Stimulated activated CD4-positive, alpha-beta T cell treated with anti-CD3 and anti-CD28 coated beads, Interleukin-1b, Interleukin-23, amount 100 ng/mL, for 1 hour (primary cell): ENCODE measurements at regions not wholly inside any gene's neighbourhood (a gene's known extent, or its start where the extent isn't known, plus 50 kb on each side); places are given as distances from the start of the nearest gene placed in this dataset.

Experiments
- DNase-seq, 2 donors: peaks; one replicate each; pipeline ENCODE4 v3.0.0-alpha.2; 2020; ENCODE audit warnings: low read depth in 2 of 2

- no peak for DNase-seq
Observed at GRCh38 chr18:78622907-78623541, 356.6 kb upstream of the SALL3 start.

DNA sequence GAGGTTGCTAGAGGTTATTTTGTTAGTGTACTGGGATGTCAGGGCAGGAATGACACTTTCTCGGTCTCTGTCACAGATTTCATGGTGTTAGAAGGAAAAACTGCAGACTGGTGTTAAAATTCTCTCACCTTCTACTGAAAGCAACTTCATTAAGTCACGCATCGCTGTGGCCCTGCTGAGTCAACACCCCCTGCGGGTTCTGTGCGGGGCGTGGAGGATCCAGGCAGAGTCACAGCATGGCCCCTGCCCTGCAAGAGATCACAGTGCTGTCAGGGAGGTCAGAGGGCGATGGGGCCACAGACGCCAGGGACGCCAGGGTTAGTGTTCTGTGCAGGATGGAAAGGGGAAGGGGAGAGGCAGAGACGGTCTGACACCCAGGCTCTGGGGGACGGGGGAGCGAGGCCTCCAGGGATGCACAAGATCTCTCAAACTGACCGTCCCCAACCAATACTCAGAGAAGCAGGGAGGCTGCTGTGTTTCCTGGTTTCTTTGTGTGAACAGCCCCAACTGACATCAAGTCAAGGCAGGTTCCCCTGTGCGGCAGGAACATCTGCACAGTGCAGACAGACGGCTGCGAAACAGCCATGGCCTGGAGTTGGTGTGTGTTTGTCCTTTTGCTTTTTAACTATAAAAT is 354.9 kb upstream of the SALL3 start:
- no peak for DNase-seq

DNA sequence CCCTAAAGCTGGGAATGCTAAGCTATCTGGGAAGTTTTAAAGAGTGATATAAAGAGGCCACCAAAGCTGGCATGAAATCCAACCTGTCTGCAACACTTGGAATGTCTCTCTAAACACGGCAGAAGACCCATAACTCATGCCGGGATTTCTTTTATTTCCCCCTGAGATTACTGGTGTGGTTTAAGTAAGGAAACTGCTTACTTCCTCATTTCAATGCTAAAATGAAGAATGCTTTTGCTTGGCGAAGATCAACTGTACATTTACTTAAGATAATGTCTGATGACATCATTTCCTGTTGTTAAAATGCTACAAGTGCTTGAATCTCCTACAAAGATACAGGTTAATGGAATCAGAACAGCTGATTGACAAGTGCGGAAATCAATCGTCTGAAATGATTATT is 353.8 kb upstream of the SALL3 start:
- DNase-seq = no peak

DNA sequence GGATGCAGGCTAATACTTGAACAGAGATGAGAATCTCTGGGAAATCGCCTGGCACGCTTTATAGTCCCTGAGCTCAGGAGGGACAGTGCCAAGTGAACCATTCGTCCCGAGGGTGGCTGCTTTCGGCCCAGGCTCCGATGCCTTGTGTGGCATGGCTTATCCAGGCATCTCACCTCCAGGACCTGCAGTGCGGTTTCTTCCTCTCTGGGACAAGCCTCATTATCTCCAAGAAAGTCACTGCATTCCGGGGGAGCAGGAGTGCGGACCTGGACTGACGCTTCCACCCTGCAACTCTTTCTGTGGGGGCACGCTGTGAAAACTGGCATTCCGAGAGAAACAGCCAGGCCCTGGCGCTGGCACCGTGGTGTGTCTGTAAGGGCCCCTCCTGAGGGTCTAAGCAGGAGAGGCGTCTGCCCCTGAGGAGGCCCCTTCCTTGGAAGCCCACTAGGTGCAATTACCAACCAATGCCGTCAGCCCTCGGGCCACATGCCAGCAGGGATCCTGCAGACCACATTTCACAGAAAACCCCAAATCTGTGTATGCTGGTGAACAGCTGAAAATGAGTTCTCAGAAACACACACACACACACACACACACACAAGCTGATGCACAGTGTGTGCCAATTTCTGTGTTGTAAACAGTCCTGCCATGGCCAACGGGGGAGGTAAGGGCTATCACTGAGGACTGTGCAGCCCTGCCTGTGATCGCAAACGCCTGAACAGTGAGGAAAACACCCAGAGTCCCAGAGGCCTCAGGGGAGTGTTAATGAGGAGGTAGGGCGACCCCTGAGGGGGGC is 351.9 kb upstream of the SALL3 start:
- no peak for DNase-seq

DNA sequence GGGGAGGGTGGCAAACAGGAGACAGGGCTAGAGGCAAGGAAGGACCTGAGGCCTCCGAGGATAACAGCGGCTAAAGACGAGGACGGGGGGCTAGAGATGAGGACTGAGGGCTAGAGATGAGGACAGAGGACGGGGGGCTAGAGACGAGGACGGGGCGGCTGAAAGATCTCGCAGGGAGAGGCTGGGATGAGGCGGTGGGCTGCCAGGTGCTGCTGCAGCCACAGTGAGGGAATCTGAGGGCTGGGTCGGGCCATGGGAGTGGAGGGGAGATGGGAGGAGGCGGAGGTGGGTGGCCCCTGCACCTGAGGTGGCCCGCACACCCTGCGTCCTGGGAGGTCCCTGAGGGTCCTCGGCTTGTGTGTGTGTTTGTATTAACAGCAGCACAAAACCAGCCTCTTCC is 350.2 kb upstream of the SALL3 start:
- no peak for DNase-seq

DNA sequence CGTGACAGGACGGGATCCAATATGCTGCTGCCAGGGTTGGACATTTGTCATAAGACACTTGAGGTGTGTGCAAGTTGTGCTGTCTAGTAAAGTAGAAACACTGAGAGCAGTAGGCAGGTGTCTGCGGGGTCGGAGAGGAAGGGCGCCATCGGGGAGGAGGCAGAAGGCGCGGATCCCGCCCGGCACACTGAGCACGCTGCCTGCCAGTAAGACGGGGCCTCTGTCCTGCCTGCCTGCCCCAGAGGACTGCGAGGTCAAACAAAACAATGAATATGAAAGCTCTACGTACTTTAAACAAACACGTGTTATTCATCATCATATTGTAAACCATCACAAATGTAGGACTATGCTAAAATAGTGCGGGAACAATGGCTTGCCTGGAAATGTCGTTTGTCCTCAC is 349.3 kb upstream of the SALL3 start:
- DNase-seq = no peak

DNA sequence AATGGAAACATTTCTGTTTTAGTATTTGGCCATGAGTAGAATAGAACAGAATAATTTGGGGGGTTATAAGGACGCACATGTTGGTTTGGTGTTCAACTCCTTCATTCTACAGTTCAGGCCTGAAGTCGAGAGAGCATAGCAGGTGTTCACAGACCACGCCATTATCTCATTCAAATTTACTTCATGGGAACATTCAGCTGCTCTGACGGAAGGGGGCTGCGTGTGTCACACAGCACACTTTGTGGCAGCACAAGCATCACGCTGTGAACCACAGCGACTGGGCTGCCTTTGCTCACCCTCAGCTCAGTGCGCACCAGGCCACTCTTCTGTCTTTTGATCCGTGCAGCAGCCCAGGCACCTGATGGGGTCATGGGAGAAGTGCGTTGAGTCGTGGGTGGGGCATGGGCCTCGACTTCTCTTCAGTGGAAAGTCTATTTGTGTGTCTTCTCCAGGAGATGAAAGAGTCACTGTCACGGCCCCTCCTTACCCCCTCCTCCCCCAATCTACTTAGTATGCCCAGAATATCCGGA is 348.6 kb upstream of the SALL3 start:
- DNase-seq = no peak

DNA sequence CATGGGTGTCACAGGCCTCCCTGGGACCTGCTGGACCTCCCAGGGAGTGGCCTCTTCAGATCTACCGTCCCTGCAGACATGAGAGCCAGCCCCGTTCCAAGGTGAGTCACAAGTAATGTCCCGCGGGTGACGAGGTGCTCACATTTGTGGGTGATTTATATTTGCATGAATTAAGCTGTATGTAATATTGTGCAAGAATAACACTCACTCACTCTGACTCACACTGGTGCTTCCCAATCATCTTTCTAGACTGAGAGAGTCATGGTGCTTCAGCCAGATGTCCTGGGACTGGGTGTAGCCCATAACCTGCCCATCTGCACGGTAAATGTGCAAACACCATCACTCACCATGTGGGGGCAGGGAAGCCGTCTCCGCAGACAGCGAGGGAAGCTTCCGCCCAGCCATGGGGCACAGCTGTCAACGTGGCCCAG is 347.5 kb upstream of the SALL3 start:
- DNase-seq = no peak

GRCh38 chr18:78634061-78634696 is 345.4 kb upstream of the SALL3 start:
- no peak for DNase-seq

GRCh38 chr18:78635093-78635800 is 344.4 kb upstream of the SALL3 start:
- no peak for DNase-seq

DNA sequence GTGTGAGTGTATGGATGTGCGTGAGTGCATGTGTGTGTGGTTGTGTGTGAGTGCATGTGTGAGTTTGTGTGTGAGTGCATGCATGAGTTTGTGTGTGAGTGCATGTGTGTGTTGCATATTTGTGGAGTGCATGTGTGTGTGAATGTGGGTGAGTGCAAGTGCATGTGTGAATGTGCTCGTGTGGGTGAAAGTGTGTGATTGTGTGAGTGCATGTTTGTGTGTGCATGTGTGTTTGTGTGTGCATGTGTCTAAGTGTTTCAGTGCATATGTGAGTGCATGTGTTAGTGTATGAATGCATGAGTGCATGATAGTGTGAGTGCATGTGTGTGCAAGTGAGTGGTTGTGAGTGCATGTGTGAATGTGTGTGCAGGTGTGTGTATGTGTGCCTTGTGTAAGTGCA is 343.4 kb upstream of the SALL3 start:
- no peak for DNase-seq

DNA sequence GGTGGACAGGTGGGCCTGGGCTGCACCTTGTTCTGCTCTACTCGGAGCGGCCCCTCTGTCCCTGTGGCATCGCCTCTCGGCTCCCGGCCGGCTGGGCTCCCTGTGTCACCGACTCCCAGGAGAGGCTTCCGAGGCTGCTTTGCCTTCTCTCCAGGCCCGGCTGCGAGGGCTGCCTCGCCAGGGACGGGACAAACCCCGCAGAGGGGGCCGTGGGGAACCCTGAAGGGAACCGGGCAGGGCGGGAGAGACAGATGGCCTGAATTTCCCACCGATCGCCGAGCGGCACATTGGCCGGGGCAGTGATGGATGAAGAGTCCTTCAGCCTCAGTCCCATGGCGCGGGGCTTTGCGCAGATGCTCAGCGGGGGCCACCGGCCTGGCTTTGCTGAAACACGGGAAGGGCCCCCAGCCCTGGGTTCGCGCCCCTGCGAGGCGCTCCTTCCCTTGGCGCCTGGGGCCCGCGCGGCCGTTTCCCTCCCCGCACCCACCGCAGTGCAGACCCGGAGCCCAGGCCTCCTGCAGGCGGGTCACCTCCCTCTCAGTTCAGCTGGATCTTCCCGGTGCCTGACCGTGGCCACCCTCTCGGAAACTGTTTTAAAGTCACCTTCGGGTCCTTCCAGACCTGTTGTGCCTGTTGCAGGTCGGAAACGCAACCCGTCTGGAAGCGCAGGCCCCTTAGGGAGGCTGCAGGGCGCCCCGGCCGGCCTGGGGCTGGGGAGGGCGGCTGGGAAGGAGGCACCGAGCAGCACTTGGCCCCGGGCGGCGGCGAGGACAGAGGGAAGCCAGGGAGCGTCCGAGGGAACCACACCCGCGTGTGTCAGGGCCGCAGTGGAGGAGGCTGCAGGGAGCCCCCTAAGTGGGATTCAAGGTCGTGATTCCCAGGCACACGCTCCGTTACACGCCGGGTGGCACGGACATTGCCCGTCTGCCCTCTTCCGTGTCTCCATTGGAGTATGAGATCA is 341.9 kb upstream of the SALL3 start:
- DNase-seq = no peak

DNA sequence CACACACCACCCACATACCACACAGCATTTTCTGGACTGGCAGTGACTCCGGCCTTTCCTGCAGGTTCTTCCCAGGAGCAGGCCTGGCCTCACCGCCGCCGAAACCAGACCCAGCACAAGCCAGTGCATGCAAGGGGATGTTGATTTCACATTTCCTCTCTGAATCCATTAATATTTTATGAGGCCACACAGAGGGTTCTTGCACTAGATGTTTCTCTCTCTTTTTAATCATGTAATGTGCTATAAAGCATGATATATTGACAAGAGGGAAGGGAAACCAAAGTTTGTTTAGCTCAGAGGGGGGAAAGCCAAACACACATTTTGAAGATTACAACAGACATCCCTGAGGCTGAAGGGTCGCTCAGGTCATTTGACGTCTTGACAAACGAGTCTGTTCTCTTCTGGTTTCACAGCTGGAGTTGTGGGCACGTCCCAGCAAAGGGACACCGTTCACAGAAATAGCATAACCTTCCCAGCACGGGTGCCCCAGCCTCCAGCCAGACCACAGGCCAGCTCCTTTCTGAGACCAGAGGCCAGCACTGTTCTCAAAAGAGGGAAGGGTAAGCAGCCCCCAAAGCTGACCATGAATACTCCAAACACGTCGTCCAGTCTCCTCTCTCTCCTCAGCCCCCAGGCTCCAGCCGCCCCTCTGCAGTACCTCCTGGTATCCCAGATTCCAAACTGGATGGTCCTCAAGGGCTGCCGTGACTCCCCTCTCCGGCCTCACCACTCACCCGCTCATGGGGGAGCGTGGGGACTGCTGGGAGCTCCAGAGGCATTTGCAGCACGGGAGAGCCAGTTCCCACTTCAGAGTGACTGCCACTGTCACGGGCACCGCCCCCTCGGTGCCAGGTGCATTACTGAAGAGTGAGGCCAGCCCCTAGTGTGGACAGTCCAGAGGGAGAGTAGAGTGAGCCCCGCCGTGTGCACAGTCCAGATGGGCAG is 340.3 kb upstream of the SALL3 start:
- no peak for DNase-seq

DNA sequence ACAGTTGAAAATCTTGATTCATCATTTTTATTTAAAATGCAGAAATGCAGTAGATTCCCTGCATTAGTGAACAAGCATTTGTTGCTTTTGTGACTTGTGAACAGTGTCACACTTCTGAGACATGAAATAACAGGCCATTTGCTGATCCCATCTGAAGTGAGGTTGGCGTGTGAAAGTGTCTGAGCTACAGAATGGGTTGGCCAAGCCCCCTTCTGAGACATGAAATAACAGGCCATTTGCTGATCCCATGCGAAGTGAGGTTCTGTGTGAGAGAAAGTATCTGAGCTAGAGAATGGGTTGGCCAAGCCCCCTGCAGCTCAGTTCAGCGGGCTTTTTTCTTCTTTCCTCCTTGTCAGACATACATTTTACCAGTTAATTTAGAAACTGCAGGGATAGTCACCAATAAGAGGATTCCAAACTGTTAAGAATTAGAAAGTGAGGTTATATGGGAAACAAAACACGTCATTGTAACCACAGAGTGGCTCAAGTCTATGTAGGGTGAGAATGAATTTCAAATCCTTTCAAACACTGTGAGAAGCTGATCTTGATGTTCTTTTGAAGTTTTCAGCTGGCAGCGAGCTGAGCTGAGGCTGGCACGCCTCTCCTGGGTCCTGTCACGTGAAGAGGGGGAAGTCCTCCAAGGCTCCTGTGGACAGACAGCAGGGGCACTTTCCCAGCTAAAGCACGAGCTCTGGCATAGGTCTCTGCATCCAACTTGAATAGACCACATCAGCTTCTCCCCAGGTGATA is 339.2 kb upstream of the SALL3 start:
- DNase-seq = no peak

DNA sequence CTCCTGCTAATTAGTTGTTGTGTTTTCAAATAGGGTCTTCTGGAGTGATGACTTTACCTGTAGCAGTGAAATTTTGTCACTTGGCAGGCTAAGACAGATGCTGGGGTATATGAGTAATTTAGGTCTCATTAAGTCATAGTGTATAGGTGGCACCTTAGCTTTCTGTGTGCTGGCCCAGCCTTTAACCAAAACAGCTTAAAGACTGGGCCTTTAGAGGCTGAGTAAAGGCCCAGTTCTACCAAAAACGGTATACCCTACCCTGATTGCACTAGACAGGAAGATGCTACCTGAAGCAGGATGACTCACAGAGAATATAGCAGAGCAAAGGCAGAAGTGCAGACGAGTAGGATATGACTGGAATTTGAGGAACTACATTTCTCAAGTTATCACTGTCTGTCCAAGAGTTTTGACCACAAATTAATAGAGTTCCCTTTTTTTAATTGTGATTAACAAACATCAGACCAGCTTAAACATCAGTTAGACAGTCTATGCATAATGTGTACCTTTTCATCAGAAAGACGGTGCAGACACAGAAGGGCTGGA is 337.9 kb upstream of the SALL3 start:
- DNase-seq = no peak

GRCh38 chr18:78642296-78642951 is 337.2 kb upstream of the SALL3 start:
- no peak for DNase-seq

- no peak for DNase-seq
Observed at GRCh38 chr18:78643004-78643403, 336.6 kb upstream of the SALL3 start.

- no peak for DNase-seq
Observed at GRCh38 chr18:78643981-78644380, 335.6 kb upstream of the SALL3 start.
